ENCODE measurements at regions not wholly inside any gene's neighbourhood (a gene's known extent, or its start where the extent isn't known, plus 50 kb on each side); places are given as distances from the start of the nearest gene placed in this dataset.
"Not testable (repeated sequence)": the region's sequence is repeated elsewhere in the genome, so short reads cannot be mapped to it uniquely, and the experiment has no call there.

- intact Hi-C loops (cut with micrococcal nuclease; ENCODE audit: unreplicated experiment) = no loop called here
- Histone ChIP-seq H3K27me3 (replicated peaks; ENCODE audit: insufficient read depth, low read depth, low read length, poor library complexity) (no peaks in the 10 kb centered on the region), H3K4me3 (ENCODE audit: low read depth, low read length, poor library complexity, severe bottlenecking) (no peak overlapping the region), H3K9me3 (ENCODE audit: low read depth, low read length, poor library complexity, severe bottlenecking) (no peaks in the 10 kb centered on the region), H3K36me3 (ENCODE audit: insufficient read depth, low read length, poor library complexity, severe bottlenecking) (no peaks in the 10 kb centered on the region), H3K27ac (ENCODE audit: low read depth, low read length, poor library complexity, severe bottlenecking) (no peak overlapping the region), H3K4me1 (ENCODE audit: insufficient read depth, low read length, poor library complexity, severe bottlenecking) (no peaks in the 10 kb centered on the region)
- ChIA-PET POLR2A (ENCODE audit: low non-redundant PET) (no interaction called here), CTCF (no interaction called here)
- BruUV-seq (replicated peaks) = no TSS peak
- DNase-seq (ENCODE audit: low spot score) = no peak
- TF ChIP-seq EZH2 (IDR thresholded peaks at IDR 0.05; ENCODE audit: borderline replicate concordance, low read depth, low read length, poor library complexity, severe bottlenecking) = no peak
These were observed 198.2 kb downstream of the CEP135 start for GRCh38 chr4:56146956-56147355.

GRCh38 chr4:56142088-56142487, 193.3 kb downstream of the CEP135 start:
- no peak for TF ChIP-seq CTCF (conservative IDR thresholded peaks at IDR 0.05; ENCODE audit: low read depth, low read length)
- TF ChIP-seq EZH2 (IDR thresholded peaks at IDR 0.05; ENCODE audit: borderline replicate concordance, low read depth, low read length, poor library complexity, severe bottlenecking) = no peak
- Histone ChIP-seq H3K36me3 (ENCODE audit: insufficient read depth, low read length, poor library complexity, severe bottlenecking) (no peaks in the 10 kb centered on the region), H3K4me1 (ENCODE audit: insufficient read depth, low read length, poor library complexity, severe bottlenecking) (no peaks in the 10 kb centered on the region), H3K4me3 (ENCODE audit: low read depth, low read length, poor library complexity, severe bottlenecking) (no peak overlapping the region), H3K27me3 (replicated peaks; ENCODE audit: insufficient read depth, low read depth, low read length, poor library complexity) (no peaks in the 10 kb centered on the region), H3K27ac (ENCODE audit: low read depth, low read length, poor library complexity, severe bottlenecking) (no peak overlapping the region), H3K9me3 (ENCODE audit: low read depth, low read length, poor library complexity, severe bottlenecking) (no peaks in the 10 kb centered on the region)
- intact Hi-C loops (cut with micrococcal nuclease; ENCODE audit: unreplicated experiment) = no loop called here
- DNase-seq (ENCODE audit: low spot score) = no peak
- CTCF ChIA-PET = no interaction called here
- POLR2A ChIA-PET (ENCODE audit: low non-redundant PET) = no interaction called here
- no TSS peak for BruUV-seq (replicated peaks)

GRCh38 chr4:56139241-56139827, 190.6 kb downstream of the CEP135 start:
- POLR2A ChIA-PET (ENCODE audit: low non-redundant PET) = no interaction called here
- H3K9me3 ChIP-seq (ENCODE audit: low read depth, low read length, poor library complexity, severe bottlenecking) = no peaks in the 10 kb centered on the region
- no peaks in the 10 kb centered on the region for H3K36me3 ChIP-seq (ENCODE audit: insufficient read depth, low read length, poor library complexity, severe bottlenecking)
- H3K27me3 ChIP-seq (replicated peaks; ENCODE audit: insufficient read depth, low read depth, low read length, poor library complexity) = no peaks in the 10 kb centered on the region
- CTCF ChIA-PET = no interaction called here
- no peak for TF ChIP-seq CTCF (conservative IDR thresholded peaks at IDR 0.05; ENCODE audit: low read depth, low read length)
- TF ChIP-seq EZH2 (IDR thresholded peaks at IDR 0.05; ENCODE audit: borderline replicate concordance, low read depth, low read length, poor library complexity, severe bottlenecking) = no peak
- no peak overlapping the region for H3K27ac ChIP-seq (ENCODE audit: low read depth, low read length, poor library complexity, severe bottlenecking)
- H3K4me3 ChIP-seq (ENCODE audit: low read depth, low read length, poor library complexity, severe bottlenecking) = no peak overlapping the region
- no TSS peak for BruUV-seq (replicated peaks)
- intact Hi-C loops (cut with micrococcal nuclease; ENCODE audit: unreplicated experiment) = no loop called here
- DNase-seq (ENCODE audit: low spot score) = no peak
- no peaks in the 10 kb centered on the region for H3K4me1 ChIP-seq (ENCODE audit: insufficient read depth, low read length, poor library complexity, severe bottlenecking)

GRCh38 chr4:56134834-56135233, 186.1 kb downstream of the CEP135 start:
- H3K4me3 ChIP-seq (ENCODE audit: low read depth, low read length, poor library complexity, severe bottlenecking); H3K27ac ChIP-seq (ENCODE audit: low read depth, low read length, poor library complexity, severe bottlenecking); H3K36me3 ChIP-seq (ENCODE audit: insufficient read depth, low read length, poor library complexity, severe bottlenecking); intact Hi-C loops (cut with micrococcal nuclease; ENCODE audit: unreplicated experiment); POLR2A ChIA-PET (ENCODE audit: low non-redundant PET); BruUV-seq (replicated peaks); DNase-seq (ENCODE audit: low spot score); H3K27me3 ChIP-seq (replicated peaks; ENCODE audit: insufficient read depth, low read depth, low read length, poor library complexity); CTCF ChIA-PET; H3K4me1 ChIP-seq (ENCODE audit: insufficient read depth, low read length, poor library complexity, severe bottlenecking); H3K9me3 ChIP-seq (ENCODE audit: low read depth, low read length, poor library complexity, severe bottlenecking): not testable (repeated sequence)
